HepG2 (cell line): ENCODE measurements at regions not wholly inside any gene's neighbourhood (a gene's known extent, or its start where the extent isn't known, plus 50 kb on each side); places are given as distances from the start of the nearest gene placed in this dataset.

Experiments used
- ATAC-seq: fragments of 200-7000 bp; cut with Tn5 transposase; 3 replicates; pipeline ENCODE4 v1.9.1; 2020; ENCODE audit warnings: mild to moderate bottlenecking, moderate library complexity
- BruUV-seq: library from RNA; stranded (reverse); fragments of 400-500 nt; replicated peaks from 2 replicates; lab custom pipeline; 2021; lab: Mats Ljungman, UMichigan
- CTCF ChIA-PET: fragments of 300-600 bp; formaldehyde crosslinking; extraction: SDS; loops from one replicate; lab custom pipeline; 2021; ENCODE audit warnings: low total read pairs, inconsistent platforms, low intra/inter-chr PET ratio; lab: Yijun Ruan, JAX
- POLR2A ChIA-PET: fragments of 350-600 bp; sonication (Branson Sonifier 250); formaldehyde crosslinking; loops from one replicate; lab custom pipeline; 2020; ENCODE audit warnings: antibody characterized with exemption, inconsistent platforms; lab: Yijun Ruan, JAX
- DNase-seq: peaks from one replicate; pipeline ENCODE4 v3.0.0-alpha.2; 2015; ENCODE audit warnings: low spot score
- FAIRE-seq: peaks from 3 replicates; lab custom pipeline; 2011; peaks lifted over from hg19 to GRCh38; lab: Jason Lieb, UNC
- H2AFZ ChIP-seq: one replicate; pipeline ENCODE4 v1.6.1; 2011; ENCODE audit warnings: low read length, inconsistent platforms
- H3K27ac ChIP-seq: fragments of 300-600 bp; 3 replicates; pipeline ENCODE4 v1.8.0; 2011; ENCODE audit warnings: mixed run types, mild to moderate bottlenecking, mixed read lengths, low read length, inconsistent platforms; ENCODE audit not compliant: insufficient read depth; ENCODE audit errors: extremely low read length
- H3K27me3 ChIP-seq, 2 experiments: fragments of 200-600 bp in 1 of 2; 2 replicates in 1 of 2; 3 replicates in 1 of 2; pipeline versions ENCODE4 v1.6.0 to v1.8.0; 2011; ENCODE audit warnings: low read length in 2 of 2, mild to moderate bottlenecking in 2 of 2, moderate library complexity in 2 of 2, inconsistent platforms in 1 of 2; ENCODE audit not compliant: insufficient read depth in 2 of 2, control insufficient read depth in 1 of 2
- H3K36me3 ChIP-seq, 2 experiments: fragments of 200-600 bp in 1 of 2; replicated peaks in 1 of 2; 2 replicates in 1 of 2; 3 replicates in 1 of 2; pipeline versions ENCODE4 v1.5.1 to v1.8.0; 2011; ENCODE audit warnings: low read length in 2 of 2, inconsistent platforms in 1 of 2; ENCODE audit not compliant: insufficient read depth in 2 of 2, control insufficient read depth in 1 of 2
- H3K4me1 ChIP-seq: 2 replicates; pipeline ENCODE4 v1.5.1; 2012; ENCODE audit warnings: low read length, inconsistent platforms; ENCODE audit not compliant: insufficient read depth
- H3K4me2 ChIP-seq: 2 replicates; pipeline ENCODE4 v1.6.0; 2011; ENCODE audit warnings: low read depth, low read length, inconsistent platforms
- H3K4me3 ChIP-seq, 3 experiments: fragments of 200-600 bp in 1 of 3; sonication (generic), shearing (Covaris generic) in 1 of 3; replicated peaks in 1 of 3; 2 replicates each; pipeline ENCODE4 v1.5.1; 2011 to 2016; ENCODE audit warnings: low read length in 3 of 3, inconsistent platforms in 2 of 3, low read depth in 2 of 3, mild to moderate bottlenecking in 2 of 3, control low read depth in 1 of 3, mixed read lengths in 1 of 3; ENCODE audit not compliant: insufficient read depth in 1 of 3
- H3K79me2 ChIP-seq: one replicate; pipeline ENCODE4 v1.6.1; 2011; ENCODE audit warnings: low read length, inconsistent platforms; ENCODE audit not compliant: insufficient read depth
- H3K9ac ChIP-seq: 2 replicates; pipeline ENCODE4 v1.6.0; 2011; ENCODE audit warnings: mild to moderate bottlenecking, low read depth, low read length, inconsistent platforms; ENCODE audit not compliant: insufficient read depth
- H3K9me3 ChIP-seq: 2 replicates; pipeline ENCODE4 v1.5.1; 2012; ENCODE audit warnings: mild to moderate bottlenecking, low read length
- H4K20me1 ChIP-seq: 2 replicates; pipeline ENCODE4 v1.6.0; 2011; ENCODE audit warnings: inconsistent platforms, mild to moderate bottlenecking, low read length, moderate library complexity; ENCODE audit not compliant: insufficient read depth
- AGO1 ChIP-seq: fragments of 200-400 bp; formaldehyde crosslinking; IDR thresholded peaks from 2 replicates; pipeline ENCODE4 v1.6.1; 2017; ENCODE audit warnings: mild to moderate bottlenecking, low read depth, low read length, moderate library complexity; ENCODE audit not compliant: poor library complexity, severe bottlenecking
- HMG20B ChIP-seq: conservative IDR thresholded peaks from 2 replicates; pipeline ENCODE4 v1.6.1; 2016; ENCODE audit warnings: missing genetic modification reagents, missing compliant biosample characterization
- JUNB ChIP-seq: sonication (generic); formaldehyde crosslinking; IDR thresholded peaks from 2 replicates; pipeline ENCODE4 v1.8.0; 2022; ENCODE audit warnings: missing genetic modification reagents, mild to moderate bottlenecking, borderline replicate concordance
- KMT2B ChIP-seq: IDR thresholded peaks from 2 replicates; pipeline ENCODE4 v1.6.1; 2016; ENCODE audit warnings: missing genetic modification reagents, missing compliant biosample characterization
- MBNL3 ChIP-seq: fragments of 250-450 bp; sonication (Bioruptor Pico); conservative IDR thresholded peaks from 2 replicates; pipeline ENCODE4 v1.8.0; 2022; ENCODE audit warnings: mild to moderate bottlenecking, inconsistent platforms
- PHF5A ChIP-seq: IDR thresholded peaks from one replicate; pipeline ENCODE4 v1.6.1; 2018; ENCODE audit warnings: low read depth, missing genetic modification reagents; ENCODE audit not compliant: unreplicated experiment
- PRMT3 ChIP-seq: sonication (generic); formaldehyde crosslinking; IDR thresholded peaks from 2 replicates; pipeline ENCODE4 v1.8.1; 2022; ENCODE audit warnings: low read depth, mild to moderate bottlenecking, moderate library complexity, missing genetic modification reagents, borderline replicate concordance
- SALL2 ChIP-seq: sonication (generic); formaldehyde crosslinking; IDR thresholded peaks from 2 replicates; pipeline ENCODE4 v1.8.1; 2023; ENCODE audit warnings: mild to moderate bottlenecking, missing genetic modification reagents, inconsistent platforms
- SIX1 ChIP-seq: sonication (generic); formaldehyde crosslinking; IDR thresholded peaks from 2 replicates; pipeline ENCODE4 v1.4.0; 2020; ENCODE audit warnings: missing genetic modification reagents, borderline replicate concordance
- SUZ12 ChIP-seq: fragments of 150-350 bp; IDR thresholded peaks from 2 replicates; pipeline ENCODE4 v1.6.1; 2014; ENCODE audit warnings: low read depth, low read length
- ZNF143 ChIP-seq: sonication (generic); formaldehyde crosslinking; IDR thresholded peaks from 2 replicates; pipeline ENCODE4 v1.4.0; 2020; ENCODE audit warnings: missing genetic modification reagents
- ZNF343 ChIP-seq: sonication (generic); formaldehyde crosslinking; IDR thresholded peaks from 2 replicates; pipeline ENCODE4 v1.4.0; 2020; ENCODE audit warnings: mild to moderate bottlenecking, missing genetic modification reagents
- ZNF512B ChIP-seq: sonication (generic); formaldehyde crosslinking; IDR thresholded peaks from 2 replicates; pipeline ENCODE4 v1.5.1; 2020; ENCODE audit warnings: missing genetic modification reagents, mild to moderate bottlenecking, borderline replicate concordance
- ZNF563 ChIP-seq: sonication (generic); formaldehyde crosslinking; IDR thresholded peaks from 2 replicates; pipeline ENCODE4 v1.8.0; 2022; ENCODE audit warnings: mild to moderate bottlenecking, moderate library complexity, missing genetic modification reagents
- ZNF749 ChIP-seq: sonication (generic); formaldehyde crosslinking; IDR thresholded peaks from 2 replicates; pipeline ENCODE4 v1.8.0; 2022; ENCODE audit warnings: mild to moderate bottlenecking, missing genetic modification reagents, moderate library complexity, borderline replicate concordance
- ZNF75D ChIP-seq: sonication (generic); formaldehyde crosslinking; IDR thresholded peaks from 2 replicates; pipeline ENCODE4 v1.8.1; 2023; ENCODE audit warnings: missing genetic modification reagents, mild to moderate bottlenecking, borderline replicate concordance
- ZNF850 ChIP-seq: sonication (generic); formaldehyde crosslinking; conservative IDR thresholded peaks from 2 replicates; pipeline ENCODE4 v1.9.0; 2021; ENCODE audit warnings: mild to moderate bottlenecking, missing genetic modification reagents
- WGBS: methylation state at CpG from one replicate; pipeline ENCODE4 v1.1.6; 2017; ENCODE audit warnings: low lambda C conversion rate; 5-methylcytosine and 5-hydroxymethylcytosine counted together
- in situ Hi-C: cut with HindIII; loops from 2 replicates; pipeline ENCODE4 v1.10.0; 2017; ENCODE audit warnings: low pct_unique_long_range_greater_than_20kb; ENCODE audit not compliant: extremely low pct_ligation_motif_present
- intact Hi-C: fragments of 100-400 bp; cut with micrococcal nuclease; formaldehyde crosslinking; loops from one replicate; pipeline ENCODE4 v1.10.0; 2022; ENCODE audit not compliant: unreplicated experiment
- TF ChIP-seq, protein P1 (sequence below): IDR thresholded peaks from 2 replicates; pipeline ENCODE4 v1.4.0; 2020; ENCODE audit warnings: mild to moderate bottlenecking, missing genetic modification reagents
- TF ChIP-seq, protein P2 (sequence below): sonication (generic); formaldehyde crosslinking; conservative IDR thresholded peaks from 2 replicates; pipeline ENCODE4 v1.4.0; 2020; ENCODE audit warnings: missing genetic modification reagents

GRCh38 chr13:36552334-36552733 is 120.0 kb downstream of the CCNA1 start:
- H3K4me1 ChIP-seq: no peaks in the 10 kb centered on the region
- ChIA-PET CTCF (no interaction called here), POLR2A (no interaction called here)
- H3K4me2 ChIP-seq: no peak overlapping the region
- BruUV-seq: no TSS peak
- no peak for FAIRE-seq
- no peaks in the 10 kb centered on the region for H3K79me2 ChIP-seq
- no peak overlapping the region for H3K4me3 ChIP-seq
- in situ Hi-C loops (no loop called here), intact Hi-C loops (no loop called here)
- H3K27me3 ChIP-seq: peaks cover 0 to 3% of the 10 kb centered on the region in 2 experiments; a peak in 2 of 5 replicates
- H3K9me3 ChIP-seq: no peaks in the 10 kb centered on the region
- H2AFZ ChIP-seq: no peak overlapping the region
- H3K36me3 ChIP-seq: no peaks in the 10 kb centered on the region
- H4K20me1 ChIP-seq: no peaks in the 10 kb centered on the region
- no peak overlapping the region for H3K27ac ChIP-seq
- WGBS: 6% methylated on average over 1 of the region's 1 CpG
- no peak for ATAC-seq
- no peak overlapping the region for H3K9ac ChIP-seq
- DNase-seq: no peak
- TF ChIP-seq AGO1 (no peak), ZNF850 (CRISPR knock-in tag) (no peak), MBNL3 (CRISPR knock-in tag) (no peak), ZNF749 (CRISPR knock-in tag) (no peak), SUZ12 (no peak), ZNF343 (CRISPR knock-in tag) (no peak), SIX1 (CRISPR knock-in tag) (no peak), ZNF563 (CRISPR knock-in tag) (no peak), ZNF512B (no peak), HMG20B (CRISPR knock-in tag) (no peak), SALL2 (CRISPR knock-in tag) (no peak), ZNF143 (CRISPR knock-in tag) (no peak), KMT2B (CRISPR knock-in tag) (no peak), PRMT3 (CRISPR knock-in tag) (no peak), ZNF75D (CRISPR knock-in tag) (no peak), JUNB (CRISPR knock-in tag) (no peak), PHF5A (CRISPR knock-in tag) (no peak)
- TF ChIP-seq, protein P1, sequence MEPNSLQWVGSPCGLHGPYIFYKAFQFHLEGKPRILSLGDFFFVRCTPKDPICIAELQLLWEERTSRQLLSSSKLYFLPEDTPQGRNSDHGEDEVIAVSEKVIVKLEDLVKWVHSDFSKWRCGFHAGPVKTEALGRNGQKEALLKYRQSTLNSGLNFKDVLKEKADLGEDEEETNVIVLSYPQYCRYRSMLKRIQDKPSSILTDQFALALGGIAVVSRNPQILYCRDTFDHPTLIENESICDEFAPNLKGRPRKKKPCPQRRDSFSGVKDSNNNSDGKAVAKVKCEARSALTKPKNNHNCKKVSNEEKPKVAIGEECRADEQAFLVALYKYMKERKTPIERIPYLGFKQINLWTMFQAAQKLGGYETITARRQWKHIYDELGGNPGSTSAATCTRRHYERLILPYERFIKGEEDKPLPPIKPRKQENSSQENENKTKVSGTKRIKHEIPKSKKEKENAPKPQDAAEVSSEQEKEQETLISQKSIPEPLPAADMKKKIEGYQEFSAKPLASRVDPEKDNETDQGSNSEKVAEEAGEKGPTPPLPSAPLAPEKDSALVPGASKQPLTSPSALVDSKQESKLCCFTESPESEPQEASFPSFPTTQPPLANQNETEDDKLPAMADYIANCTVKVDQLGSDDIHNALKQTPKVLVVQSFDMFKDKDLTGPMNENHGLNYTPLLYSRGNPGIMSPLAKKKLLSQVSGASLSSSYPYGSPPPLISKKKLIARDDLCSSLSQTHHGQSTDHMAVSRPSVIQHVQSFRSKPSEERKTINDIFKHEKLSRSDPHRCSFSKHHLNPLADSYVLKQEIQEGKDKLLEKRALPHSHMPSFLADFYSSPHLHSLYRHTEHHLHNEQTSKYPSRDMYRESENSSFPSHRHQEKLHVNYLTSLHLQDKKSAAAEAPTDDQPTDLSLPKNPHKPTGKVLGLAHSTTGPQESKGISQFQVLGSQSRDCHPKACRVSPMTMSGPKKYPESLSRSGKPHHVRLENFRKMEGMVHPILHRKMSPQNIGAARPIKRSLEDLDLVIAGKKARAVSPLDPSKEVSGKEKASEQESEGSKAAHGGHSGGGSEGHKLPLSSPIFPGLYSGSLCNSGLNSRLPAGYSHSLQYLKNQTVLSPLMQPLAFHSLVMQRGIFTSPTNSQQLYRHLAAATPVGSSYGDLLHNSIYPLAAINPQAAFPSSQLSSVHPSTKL: no peak
- TF ChIP-seq, protein P2, sequence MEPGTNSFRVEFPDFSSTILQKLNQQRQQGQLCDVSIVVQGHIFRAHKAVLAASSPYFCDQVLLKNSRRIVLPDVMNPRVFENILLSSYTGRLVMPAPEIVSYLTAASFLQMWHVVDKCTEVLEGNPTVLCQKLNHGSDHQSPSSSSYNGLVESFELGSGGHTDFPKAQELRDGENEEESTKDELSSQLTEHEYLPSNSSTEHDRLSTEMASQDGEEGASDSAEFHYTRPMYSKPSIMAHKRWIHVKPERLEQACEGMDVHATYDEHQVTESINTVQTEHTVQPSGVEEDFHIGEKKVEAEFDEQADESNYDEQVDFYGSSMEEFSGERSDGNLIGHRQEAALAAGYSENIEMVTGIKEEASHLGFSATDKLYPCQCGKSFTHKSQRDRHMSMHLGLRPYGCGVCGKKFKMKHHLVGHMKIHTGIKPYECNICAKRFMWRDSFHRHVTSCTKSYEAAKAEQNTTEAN (CRISPR knock-in tag): no peak
